SU-DHL-6 (cell line): ENCODE measurements at regions not wholly inside any gene's neighbourhood (a gene's known extent, or its start where the extent isn't known, plus 50 kb on each side); places are given as distances from the start of the nearest gene placed in this dataset.

Experiments
- H2AFZ ChIP-seq: fragments of 200-600 bp; sonication (generic); 2 replicates; pipeline ENCODE4 v1.6.1; 2014; ENCODE audit warnings: low read depth, mild to moderate bottlenecking, moderate library complexity, mixed read lengths, antibody characterized with exemption, low read length; ENCODE audit not compliant: severe bottlenecking
- H3F3A ChIP-seq: fragments of 200-600 bp; shearing (Covaris generic); 2 replicates; pipeline ENCODE4 v1.6.0; 2016; ENCODE audit warnings: antibody characterized with exemption, mild to moderate bottlenecking; ENCODE audit not compliant: insufficient read depth
- H3K27ac ChIP-seq: fragments of 200-600 bp; sonication (generic); 2 replicates; pipeline ENCODE4 v1.5.1; 2016; ENCODE audit warnings: low read depth, mild to moderate bottlenecking, low read length, moderate library complexity, mixed read lengths
- H3K27me3 ChIP-seq: fragments of 200-600 bp; sonication (generic), shearing (Covaris generic); 2 replicates; pipeline ENCODE4 v1.6.0; 2014; ENCODE audit warnings: mild to moderate bottlenecking, low read length
- H3K36me3 ChIP-seq: fragments of 200-600 bp; sonication (generic); 2 replicates; pipeline ENCODE4 v1.6.1; 2014; ENCODE audit warnings: mild to moderate bottlenecking, low read length, mixed read lengths
- H3K4me2 ChIP-seq: fragments of 300-600, 200-600 bp; shearing (Covaris generic), sonication (generic); 2 replicates; pipeline ENCODE4 v1.6.0; 2014; ENCODE audit warnings: low read length, low read depth, mild to moderate bottlenecking; ENCODE audit not compliant: poor library complexity, severe bottlenecking
- H3K4me3 ChIP-seq: fragments of 200-600 bp; sonication (generic); 2 replicates; pipeline ENCODE4 v1.5.1; 2014; ENCODE audit warnings: antibody characterized with exemption, low read length, mild to moderate bottlenecking, mixed read lengths; ENCODE audit not compliant: insufficient read depth, poor library complexity, severe bottlenecking
- H3K79me2 ChIP-seq: fragments of 200-600 bp; sonication (generic); 2 replicates; pipeline ENCODE4 v1.6.1; 2014; ENCODE audit warnings: mild to moderate bottlenecking, low read length, moderate library complexity; ENCODE audit not compliant: insufficient read depth
- H3K9ac ChIP-seq: fragments of 200-600 bp; sonication (generic); 2 replicates; pipeline ENCODE4 v1.7.0; 2014; ENCODE audit warnings: mild to moderate bottlenecking, low read length
- H3K9me2 ChIP-seq: fragments of 200-600 bp; sonication (generic); replicated peaks from 2 replicates; pipeline ENCODE4 v1.6.1; 2014; ENCODE audit warnings: low read length; ENCODE audit not compliant: insufficient read depth
- H3K9me3 ChIP-seq: fragments of 200-600 bp; sonication (generic); 2 replicates; pipeline ENCODE4 v1.6.1; 2014; ENCODE audit warnings: low read length, mixed read lengths; ENCODE audit not compliant: insufficient read depth
- H4K20me1 ChIP-seq: fragments of 200-600 bp; sonication (generic); 2 replicates; pipeline ENCODE4 v1.6.1; 2014; ENCODE audit warnings: low read depth, mild to moderate bottlenecking, antibody characterized with exemption, low read length, moderate library complexity, mixed read lengths
- CTCF ChIP-seq: fragments of 200-600 bp; sonication (generic); IDR thresholded peaks from one replicate; pipeline ENCODE4 v1.5.1; 2017; ENCODE audit warnings: antibody characterized with exemption, mild to moderate bottlenecking, low read length, moderate library complexity; ENCODE audit not compliant: insufficient read depth, poor library complexity, severe bottlenecking
- EZH2phosphoT487 ChIP-seq: fragments of 200-600 bp; sonication (generic), shearing (Covaris generic); conservative IDR thresholded peaks from 2 replicates; pipeline ENCODE4 v1.6.1; 2018; ENCODE audit warnings: mild to moderate bottlenecking, antibody characterized with exemption, low read length, moderate library complexity, mixed read lengths

GRCh38 chr19:29019403-29019802 is 193.5 kb downstream of the UQCRFS1 start:
- 0 out of 2 replicates have a peak, but pooled peaks cover 3% of the 10 kb centered on the region for H3K27me3 ChIP-seq
- H4K20me1 ChIP-seq, result no peaks in the 10 kb centered on the region

GRCh38 chr19:29018542-29018941 is 194.4 kb downstream of the UQCRFS1 start:
- TF ChIP-seq EZH2phosphoT487, result no peak
- TF ChIP-seq CTCF, result no peak
- Histone ChIP-seq H3K27ac (no peak overlapping the region), H4K20me1 (no peaks in the 10 kb centered on the region), H3K9ac (no peak overlapping the region), H3K4me3 (no peak overlapping the region), H3K36me3 (no peaks in the 10 kb centered on the region), H3F3A (no peaks in the 10 kb centered on the region), H3K79me2 (no peaks in the 10 kb centered on the region), H3K9me2 (no peaks in the 10 kb centered on the region), H2AFZ (no peak overlapping the region), H3K9me3 (no peaks in the 10 kb centered on the region), H3K4me2 (no peak overlapping the region), H3K27me3 (0 out of 2 replicates have a peak, but pooled peaks cover 3% of the 10 kb centered on the region)

More at GRCh38 chr19:29019403-29019802, 193.5 kb downstream of the UQCRFS1 start:
- no peaks in the 10 kb centered on the region for H3K79me2 ChIP-seq
- TF ChIP-seq CTCF (no peak), EZH2phosphoT487 (no peak)
- H3K27ac ChIP-seq, result no peak overlapping the region
- no peak overlapping the region for H3K9ac ChIP-seq
- H2AFZ ChIP-seq, result no peak overlapping the region
- H3K36me3 ChIP-seq, result no peaks in the 10 kb centered on the region
- no peak overlapping the region for H3K4me2 ChIP-seq
- H3K9me2 ChIP-seq, result no peaks in the 10 kb centered on the region
- H3F3A ChIP-seq, result no peaks in the 10 kb centered on the region
- no peaks in the 10 kb centered on the region for H3K9me3 ChIP-seq
- H3K4me3 ChIP-seq, result no peak overlapping the region

GRCh38 chr19:29017788-29018187 is 195.2 kb downstream of the UQCRFS1 start:
- no peak overlapping the region for H3K4me2 ChIP-seq
- H3K9me2 ChIP-seq, result no peaks in the 10 kb centered on the region
- H3K36me3 ChIP-seq, result no peaks in the 10 kb centered on the region
- no peak overlapping the region for H3K27ac ChIP-seq
- no peak overlapping the region for H2AFZ ChIP-seq
- H3F3A ChIP-seq, result no peaks in the 10 kb centered on the region
- TF ChIP-seq CTCF, result no peak
- TF ChIP-seq EZH2phosphoT487, result no peak
- no peak overlapping the region for H3K4me3 ChIP-seq
- no peaks in the 10 kb centered on the region for H3K9me3 ChIP-seq
- H3K9ac ChIP-seq, result no peak overlapping the region
- no peaks in the 10 kb centered on the region for H3K27me3 ChIP-seq
- no peaks in the 10 kb centered on the region for H4K20me1 ChIP-seq
- H3K79me2 ChIP-seq, result no peaks in the 10 kb centered on the region
